GM21423 (cell line): ENCODE measurements at regions not wholly inside any gene's neighbourhood (a gene's known extent, or its start where the extent isn't known, plus 50 kb on each side); places are given as distances from the start of the nearest gene placed in this dataset.
"Not testable (repeated sequence)": the region's sequence is repeated elsewhere in the genome, so short reads cannot be mapped to it uniquely, and the experiment has no call there.

Experiments
- ATAC-seq: cut with Tn5 transposase; IDR thresholded peaks from one replicate; pipeline ENCODE4 v1.9.1; 2021; ENCODE audit warnings: mild to moderate bottlenecking, moderate library complexity; ENCODE audit not compliant: unreplicated experiment

DNA sequence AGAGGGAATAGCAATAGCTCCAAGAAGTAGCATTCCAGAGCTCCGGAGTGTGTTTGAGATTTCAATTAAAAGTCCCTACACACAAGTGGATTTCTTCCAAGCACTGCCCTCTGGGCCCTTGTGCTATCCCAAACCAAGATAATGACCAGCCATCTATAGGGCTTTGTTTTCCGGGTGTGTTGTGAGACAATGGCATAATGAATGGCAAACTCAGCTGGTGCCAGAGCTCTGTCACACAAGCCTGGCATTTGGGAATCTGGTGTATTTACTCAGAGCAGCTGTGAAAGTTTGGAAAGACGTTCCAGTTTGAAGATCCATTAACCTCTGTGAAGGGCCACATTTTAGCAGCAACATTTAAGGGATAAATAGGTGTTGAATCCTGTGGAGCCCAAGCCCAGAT lies 61.2 kb upstream of the TMTC2 start:
- ATAC-seq = no peak

- no peak for ATAC-seq
These were observed 58.9 kb upstream of the TMTC2 start for GRCh38 chr12:82627799-82628198.

DNA sequence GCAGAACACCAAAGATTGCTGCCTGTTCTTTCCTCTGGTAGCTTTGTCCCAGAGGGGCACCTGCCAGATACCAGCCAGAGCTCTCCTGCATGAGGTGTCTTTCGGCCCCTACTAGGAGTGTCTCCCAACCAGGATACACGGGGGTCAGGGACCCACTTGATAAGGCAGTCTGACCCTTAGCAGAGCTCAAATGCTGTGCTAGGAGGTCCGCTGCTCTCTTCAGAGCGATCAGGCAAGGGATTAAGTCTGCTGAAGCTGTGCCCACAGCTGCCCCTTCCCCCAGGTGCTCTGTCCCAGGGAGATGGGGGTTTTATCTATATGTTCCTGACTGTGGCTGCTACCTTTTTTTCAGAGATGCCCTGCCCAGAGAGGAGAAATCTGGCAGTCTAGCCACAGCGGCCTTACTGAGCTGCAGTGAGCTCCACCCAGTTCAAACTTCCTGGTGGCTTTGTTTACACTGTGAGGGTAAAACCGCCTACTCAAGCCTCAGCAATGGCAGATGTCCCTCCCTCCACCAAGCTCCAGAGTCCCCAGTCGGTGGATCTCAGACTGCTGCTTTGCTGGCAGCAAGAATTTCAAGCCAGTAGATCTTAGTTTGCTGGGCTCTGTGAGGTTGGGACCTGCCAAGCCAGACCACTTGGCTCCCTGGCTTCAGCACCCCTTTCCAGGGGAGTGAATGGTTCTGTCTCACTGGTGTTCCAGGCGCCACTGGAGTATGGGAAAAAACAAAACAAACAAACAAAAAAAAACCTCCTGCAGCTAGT lies 52.0 kb upstream of the TMTC2 start:
- not testable (repeated sequence) for ATAC-seq

- ATAC-seq = no peak
These were observed 51.4 kb upstream of the TMTC2 start for GRCh38 chr12:82635263-82635662.
